B cell (primary cell): ENCODE measurements at regions not wholly inside any gene's neighbourhood (a gene's known extent, or its start where the extent isn't known, plus 50 kb on each side); places are given as distances from the start of the nearest gene placed in this dataset.

ENCODE experiments used
- ATAC-seq: fragments of 200-7000 bp; cut with Tn5 transposase; one replicate; pipeline ENCODE4 v1.10.0; 2021; ENCODE audit warnings: low read depth, mild to moderate bottlenecking, moderate number of reproducible peaks, moderate library complexity
- CTCF ChIA-PET: fragments of 350-600 bp; sonication (Branson Sonifier 250); formaldehyde crosslinking; loops from one replicate; lab custom pipeline; 2021; ENCODE audit warnings: antibody characterized with exemption, inconsistent platforms; lab: Charles Lee
- POLR2A ChIA-PET: fragments of 350-600 bp; sonication (Branson Sonifier 250); formaldehyde crosslinking; loops from one replicate; lab custom pipeline; 2021; ENCODE audit warnings: antibody characterized with exemption; lab: Charles Lee
- DNase-seq: peaks from one replicate; pipeline ENCODE4 v3.0.0; 2013
- H2AFZ ChIP-seq: 2 replicates; pipeline ENCODE4 v1.6.1; 2012; ENCODE audit warnings: mild to moderate bottlenecking, low read depth, low read length; ENCODE audit not compliant: insufficient read depth, poor library complexity, severe bottlenecking
- H3K27ac ChIP-seq, 2 donors: 1 replicate in 1 of 2; 2 replicates in 1 of 2; pipeline ENCODE4 v1.5.1; 2012 to 2013; ENCODE audit warnings: low read length in 2 of 2, mild to moderate bottlenecking in 2 of 2, moderate library complexity in 1 of 2
- H3K27me3 ChIP-seq, 4 experiments: fragments of 200-600 bp in 1 of 4; sonication (generic) in 1 of 4; replicated peaks in 1 of 4; 1 replicate in 2 of 4; 2 replicates in 2 of 4; pipeline versions ENCODE4 v1.6.1 to v1.7.0; 2013 to 2016; ENCODE audit warnings: low read length in 3 of 4, mild to moderate bottlenecking in 2 of 4, mixed read lengths in 1 of 4, moderate library complexity in 1 of 4; ENCODE audit not compliant: insufficient read depth in 4 of 4, control insufficient read depth in 3 of 4; ENCODE audit errors: control extremely low read depth in 1 of 4
- H3K36me3 ChIP-seq, 2 experiments: replicated peaks in 1 of 2; 1 replicate in 1 of 2; 2 replicates in 1 of 2; pipeline versions ENCODE4 v1.6.1 to v1.7.1; 2013; ENCODE audit warnings: low read length in 1 of 2; ENCODE audit not compliant: insufficient read depth in 2 of 2, control insufficient read depth in 1 of 2; ENCODE audit errors: control extremely low read depth in 1 of 2, extremely low read depth in 1 of 2
- H3K4me1 ChIP-seq, 2 donors: fragments of 200-600 bp in 1 of 2; sonication (generic) in 1 of 2; 1 replicate in 1 of 2; 2 replicates in 1 of 2; pipeline versions ENCODE4 v1.5.1 to v1.6.1; 2013 to 2017; ENCODE audit warnings: low read length in 2 of 2; ENCODE audit not compliant: control insufficient read depth in 2 of 2, insufficient read depth in 2 of 2
- H3K4me2 ChIP-seq: replicated peaks from 2 replicates; pipeline ENCODE3; 2012; ENCODE audit warnings: mild to moderate bottlenecking, low read depth, low read length; ENCODE audit not compliant: poor library complexity, severe bottlenecking
- H3K4me3 ChIP-seq, 5 experiments: fragments of 200-600 bp in 1 of 5; sonication (generic) in 1 of 5; 1 replicate in 3 of 5; 2 replicates in 2 of 5; pipeline versions ENCODE4 v1.5.1 to v1.7.0; 2011 to 2016; ENCODE audit warnings: low read length in 4 of 5, mild to moderate bottlenecking in 4 of 5, low read depth in 2 of 5, control low read depth in 1 of 5, moderate library complexity in 1 of 5; ENCODE audit not compliant: insufficient read depth in 1 of 5; ENCODE audit errors: control extremely low read depth in 1 of 5, extremely low read depth in 1 of 5
- H3K79me2 ChIP-seq: fragments of 200-600 bp; sonication (generic); one replicate; pipeline ENCODE4 v1.6.0; 2016; ENCODE audit warnings: low read length; ENCODE audit not compliant: control insufficient read depth, insufficient read depth
- H3K9ac ChIP-seq: fragments of 200-600 bp; sonication (generic); 2 replicates; pipeline ENCODE4 v1.6.1; 2017; ENCODE audit warnings: mild to moderate bottlenecking, low read length, moderate library complexity
- H3K9me3 ChIP-seq, 3 donors: one replicate each; pipeline versions ENCODE4 v1.6.1 to v1.7.1; 2013; ENCODE audit warnings: low read length in 2 of 3; ENCODE audit not compliant: control insufficient read depth in 2 of 3, insufficient read depth in 1 of 3; ENCODE audit errors: control extremely low read depth in 1 of 3
- H4K20me1 ChIP-seq: 2 replicates; pipeline ENCODE4 v1.6.0; 2012; ENCODE audit warnings: mild to moderate bottlenecking, low read length; ENCODE audit not compliant: insufficient read depth, control insufficient read depth, poor library complexity, severe bottlenecking
- H3K27ac Mint-ChIP-seq: one replicate; pipeline ENCODE4 v1.8.0; 2021; ENCODE audit warnings: mixed read lengths
- H3K27me3 Mint-ChIP-seq: one replicate; pipeline ENCODE4 v1.8.0; 2021; ENCODE audit warnings: mixed read lengths
- H3K4me1 Mint-ChIP-seq: one replicate; pipeline ENCODE4 v1.8.0; 2021; ENCODE audit warnings: mixed read lengths
- H3K4me3 Mint-ChIP-seq: one replicate; pipeline ENCODE4 v1.8.0; 2021; ENCODE audit warnings: mixed read lengths
- H3K9me3 Mint-ChIP-seq: one replicate; pipeline ENCODE4 v1.8.0; 2022; ENCODE audit warnings: mixed read lengths; ENCODE audit not compliant: insufficient read depth
- EZH2 ChIP-seq: IDR thresholded peaks from 2 replicates; pipeline ENCODE4 v1.6.1; 2012; ENCODE audit warnings: borderline replicate concordance, low read depth, mild to moderate bottlenecking, moderate library complexity, low read length; ENCODE audit not compliant: insufficient read depth, poor library complexity, severe bottlenecking
- WGBS: methylation state at CpG from one replicate; pipeline ENCODE4 v1.1.5; 2013; ENCODE audit warnings: missing lambda C conversion rate; ENCODE audit not compliant: insufficient coverage; 5-methylcytosine and 5-hydroxymethylcytosine counted together
- intact Hi-C: fragments of 100-400 bp; cut with micrococcal nuclease; formaldehyde crosslinking; loops from one replicate; pipeline ENCODE4 v1.10.0; 2022
- TF ChIP-seq, protein P1 (sequence below): fragments of 200-600 bp; IDR thresholded peaks from one replicate; pipeline ENCODE4 v1.8.0; 2022; ENCODE audit warnings: antibody characterized with exemption, mild to moderate bottlenecking

DNA sequence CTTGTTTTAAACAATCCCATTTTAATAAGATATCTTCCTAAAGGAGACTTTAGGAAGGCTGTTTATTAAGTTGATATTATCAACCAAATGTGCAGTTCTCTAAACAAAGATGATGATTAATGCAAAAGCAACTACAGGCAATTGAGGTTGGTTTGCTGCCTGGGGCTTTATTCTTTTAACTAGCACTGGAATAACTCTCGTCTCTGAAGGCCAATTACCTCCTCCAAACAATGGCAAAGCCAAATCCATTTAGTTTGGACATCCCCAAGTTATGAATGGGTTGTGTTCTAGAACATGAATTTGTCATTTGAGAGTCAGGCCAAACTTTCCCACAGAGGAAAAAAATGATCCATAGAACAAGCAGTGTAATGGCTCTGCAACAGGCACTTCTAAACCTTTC is 114.1 kb downstream of the SLC16A9 start:
- H3K27ac ChIP-seq: no peak overlapping the region
- no peaks in the 10 kb centered on the region for H3K27me3 ChIP-seq
- H3K4me2 ChIP-seq: no peak overlapping the region
- Mint-ChIP-seq H3K9me3 (no peaks in the 10 kb centered on the region), H3K4me3 (no peak overlapping the region), H3K27ac (no peak overlapping the region), H3K4me1 (no peaks in the 10 kb centered on the region), H3K27me3 (peaks cover 11% of the 10 kb centered on the region)
- no peak overlapping the region for H3K4me3 ChIP-seq
- no peaks in the 10 kb centered on the region for H3K9me3 ChIP-seq
- no peaks in the 10 kb centered on the region for H3K79me2 ChIP-seq
- CTCF ChIA-PET: no interaction called here
- WGBS: no CpG with 5 or more reads among the region's 1 CpG
- H4K20me1 ChIP-seq: no peaks in the 10 kb centered on the region
- TF ChIP-seq, protein P1, sequence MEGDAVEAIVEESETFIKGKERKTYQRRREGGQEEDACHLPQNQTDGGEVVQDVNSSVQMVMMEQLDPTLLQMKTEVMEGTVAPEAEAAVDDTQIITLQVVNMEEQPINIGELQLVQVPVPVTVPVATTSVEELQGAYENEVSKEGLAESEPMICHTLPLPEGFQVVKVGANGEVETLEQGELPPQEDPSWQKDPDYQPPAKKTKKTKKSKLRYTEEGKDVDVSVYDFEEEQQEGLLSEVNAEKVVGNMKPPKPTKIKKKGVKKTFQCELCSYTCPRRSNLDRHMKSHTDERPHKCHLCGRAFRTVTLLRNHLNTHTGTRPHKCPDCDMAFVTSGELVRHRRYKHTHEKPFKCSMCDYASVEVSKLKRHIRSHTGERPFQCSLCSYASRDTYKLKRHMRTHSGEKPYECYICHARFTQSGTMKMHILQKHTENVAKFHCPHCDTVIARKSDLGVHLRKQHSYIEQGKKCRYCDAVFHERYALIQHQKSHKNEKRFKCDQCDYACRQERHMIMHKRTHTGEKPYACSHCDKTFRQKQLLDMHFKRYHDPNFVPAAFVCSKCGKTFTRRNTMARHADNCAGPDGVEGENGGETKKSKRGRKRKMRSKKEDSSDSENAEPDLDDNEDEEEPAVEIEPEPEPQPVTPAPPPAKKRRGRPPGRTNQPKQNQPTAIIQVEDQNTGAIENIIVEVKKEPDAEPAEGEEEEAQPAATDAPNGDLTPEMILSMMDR: no peak
- TF ChIP-seq EZH2: no peak
- no peak for DNase-seq
- POLR2A ChIA-PET: no interaction called here
- H3K9ac ChIP-seq: no peak overlapping the region
- intact Hi-C loops: no loop called here
- ATAC-seq: no peak
- H3K4me1 ChIP-seq: no peaks in the 10 kb centered on the region
- H2AFZ ChIP-seq: no peak overlapping the region
- no peaks in the 10 kb centered on the region for H3K36me3 ChIP-seq

DNA sequence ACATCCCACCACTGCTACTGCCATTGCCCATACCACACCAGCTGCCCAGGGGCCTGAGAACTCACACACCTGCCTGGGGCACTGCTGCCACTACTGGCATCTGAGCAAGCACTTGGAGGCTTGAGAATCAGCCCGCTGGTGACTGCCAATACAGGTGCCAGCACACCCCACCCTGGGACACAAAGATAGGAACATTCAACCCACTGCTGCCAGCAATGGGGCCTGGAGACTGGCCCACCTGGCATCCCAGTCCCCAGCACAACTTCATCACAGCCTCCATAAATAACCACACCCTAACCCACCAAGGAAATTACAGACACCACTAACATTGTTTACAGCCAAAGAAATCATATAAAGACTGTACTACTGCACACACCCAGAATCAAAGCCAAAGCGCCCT is 115.9 kb downstream of the SLC16A9 start:
- Histone ChIP-seq H3K4me1 (no peaks in the 10 kb centered on the region), H3K4me3 (no peak overlapping the region), H3K27me3 (no peaks in the 10 kb centered on the region), H2AFZ (no peak overlapping the region), H3K79me2 (no peaks in the 10 kb centered on the region), H4K20me1 (no peaks in the 10 kb centered on the region), H3K4me2 (no peak overlapping the region), H3K9me3 (no peaks in the 10 kb centered on the region), H3K9ac (no peak overlapping the region), H3K36me3 (no peaks in the 10 kb centered on the region), H3K27ac (no peak overlapping the region)
- Mint-ChIP-seq H3K27me3 (peaks cover 15% of the 10 kb centered on the region), H3K4me1 (no peaks in the 10 kb centered on the region), H3K27ac (no peak overlapping the region), H3K4me3 (no peak overlapping the region), H3K9me3 (no peaks in the 10 kb centered on the region)
- TF ChIP-seq, protein P1: no peak
- TF ChIP-seq EZH2: no peak
- POLR2A ChIA-PET: no interaction called here
- intact Hi-C loops: no loop called here
- no peak for DNase-seq
- 71% methylated on average over 1 of the region's 2 CpGs for WGBS
- CTCF ChIA-PET: no interaction called here
- ATAC-seq: no peak
